ENCODE measurements at regions not wholly inside any gene's neighbourhood (a gene's known extent, or its start where the extent isn't known, plus 50 kb on each side); places are given as distances from the start of the nearest gene placed in this dataset.
A peak's percentile ranks its signal among the peaks of the same experiment; 100 is the strongest.

DNA sequence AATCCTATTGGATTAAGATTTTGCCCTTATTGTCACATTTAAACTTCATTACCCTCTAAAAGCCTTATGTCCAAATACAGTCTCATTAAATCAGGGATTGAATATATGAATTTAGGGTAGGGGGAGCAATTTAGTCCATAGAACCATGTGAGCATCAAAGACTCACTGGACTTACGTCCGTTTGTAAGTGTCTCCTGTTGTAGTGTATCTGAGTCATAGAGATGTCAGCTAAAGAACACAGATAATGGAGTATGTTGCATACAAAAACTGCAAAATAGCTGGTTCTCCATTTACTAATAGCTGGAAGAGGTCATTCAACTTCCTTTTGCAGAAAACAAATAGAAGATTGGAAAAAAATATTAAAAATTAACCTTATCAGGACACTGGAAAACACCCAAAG lies 599.1 kb upstream of the SOX9 start:
- H3K4me1 Mint-ChIP-seq, result peaks cover 23% of the 10 kb centered on the region
- POLR2A ChIA-PET, result no interaction called here
- no peaks in the 10 kb centered on the region for H3K36me3 Mint-ChIP-seq
- ATAC-seq (no peak), DNase-seq (ENCODE audit: low spot score) (no peak)
- H3K9me3 Mint-ChIP-seq, result peaks cover 10% of the 10 kb centered on the region
- peak overlapping the region; percentile 9; the same call in 1 of the 2 replicates for H3K27ac Mint-ChIP-seq
- CTCF ChIA-PET, result no interaction called here
- no peak for TF ChIP-seq CREM (CRISPR knock-in tag; IDR thresholded peaks at IDR 0.05)
- H3K27me3 Mint-ChIP-seq (ENCODE audit: low read depth), result no peaks in the 10 kb centered on the region
- H3K4me3 Mint-ChIP-seq, result no peak overlapping the region

DNA sequence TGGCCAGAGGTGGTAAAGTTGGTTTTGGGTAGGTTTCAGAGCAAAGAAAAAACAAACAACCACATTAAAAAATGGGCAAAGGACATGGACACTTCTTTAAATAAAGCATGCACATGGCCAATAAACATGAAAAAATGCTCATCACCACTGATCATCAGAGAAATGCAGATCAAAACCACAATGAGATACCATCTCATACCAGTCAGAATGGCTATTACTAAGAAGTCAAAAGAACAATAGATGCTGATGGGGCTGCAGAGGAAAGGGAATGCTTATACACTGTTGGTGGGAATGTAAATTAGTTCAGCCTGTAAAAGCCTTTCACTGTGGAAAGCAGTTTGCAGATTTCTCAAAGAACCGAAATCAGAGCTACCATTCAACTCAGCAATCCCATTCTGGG lies 598.4 kb upstream of the SOX9 start:
- ATAC-seq (peak; percentile 64), DNase-seq (ENCODE audit: low spot score) (no peak)
- H3K4me3 Mint-ChIP-seq, result no peak overlapping the region
- H3K36me3 Mint-ChIP-seq, result no peaks in the 10 kb centered on the region
- H3K9me3 Mint-ChIP-seq, result peaks cover 10% of the 10 kb centered on the region
- peaks cover 23% of the 10 kb centered on the region for H3K4me1 Mint-ChIP-seq
- H3K27ac Mint-ChIP-seq, result no peak overlapping the region
- ChIA-PET POLR2A (no interaction called here), CTCF (interaction anchor here (0.7 kb wide), 1 partner anchor 49 kb away, joined by 3 read pairs; no protein-coding TSS in a partner anchor)
- no peaks in the 10 kb centered on the region for H3K27me3 Mint-ChIP-seq (ENCODE audit: low read depth)
- TF ChIP-seq, protein P1, sequence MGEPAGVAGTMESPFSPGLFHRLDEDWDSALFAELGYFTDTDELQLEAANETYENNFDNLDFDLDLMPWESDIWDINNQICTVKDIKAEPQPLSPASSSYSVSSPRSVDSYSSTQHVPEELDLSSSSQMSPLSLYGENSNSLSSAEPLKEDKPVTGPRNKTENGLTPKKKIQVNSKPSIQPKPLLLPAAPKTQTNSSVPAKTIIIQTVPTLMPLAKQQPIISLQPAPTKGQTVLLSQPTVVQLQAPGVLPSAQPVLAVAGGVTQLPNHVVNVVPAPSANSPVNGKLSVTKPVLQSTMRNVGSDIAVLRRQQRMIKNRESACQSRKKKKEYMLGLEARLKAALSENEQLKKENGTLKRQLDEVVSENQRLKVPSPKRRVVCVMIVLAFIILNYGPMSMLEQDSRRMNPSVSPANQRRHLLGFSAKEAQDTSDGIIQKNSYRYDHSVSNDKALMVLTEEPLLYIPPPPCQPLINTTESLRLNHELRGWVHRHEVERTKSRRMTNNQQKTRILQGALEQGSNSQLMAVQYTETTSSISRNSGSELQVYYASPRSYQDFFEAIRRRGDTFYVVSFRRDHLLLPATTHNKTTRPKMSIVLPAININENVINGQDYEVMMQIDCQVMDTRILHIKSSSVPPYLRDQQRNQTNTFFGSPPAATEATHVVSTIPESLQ (CRISPR knock-in tag; IDR thresholded peaks at IDR 0.05), result no peak
- TF ChIP-seq ZNF219 (CRISPR knock-in tag; IDR thresholded peaks at IDR 0.05; ENCODE audit: borderline replicate concordance), result no peak

DNA sequence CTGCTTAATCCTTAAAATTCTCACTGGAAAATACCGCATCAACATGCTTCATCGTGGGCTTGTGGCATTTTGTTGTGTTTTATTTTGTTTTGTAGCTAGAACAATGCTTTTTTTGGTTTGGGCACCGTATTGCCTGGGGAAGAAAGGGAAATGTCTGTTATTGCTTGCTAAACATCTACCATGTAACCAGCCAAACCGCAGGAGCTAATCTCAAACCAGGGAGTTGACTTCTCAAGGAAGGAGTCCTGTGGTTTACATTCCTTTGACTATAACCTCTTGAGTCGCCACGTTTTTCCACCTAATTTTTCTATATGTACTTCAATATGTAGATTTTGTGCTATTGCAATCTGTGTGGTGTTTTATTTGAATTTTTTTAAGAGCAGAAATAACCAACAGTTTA lies 593.5 kb upstream of the SOX9 start:
- H3K27me3 Mint-ChIP-seq (ENCODE audit: low read depth), result no peaks in the 10 kb centered on the region
- ATAC-seq, result no peak
- H3K36me3 Mint-ChIP-seq, result peaks cover 3% of the 10 kb centered on the region; the same call in 1 of the 2 replicates
- peaks cover 9% of the 10 kb centered on the region for H3K9me3 Mint-ChIP-seq
- TF ChIP-seq ZNF232 (CRISPR knock-in tag; IDR thresholded peaks at IDR 0.05) (no peak), ETV6 (CRISPR knock-in tag; IDR thresholded peaks at IDR 0.05) (no peak), TEAD4 (CRISPR knock-in tag; IDR thresholded peaks at IDR 0.05) (no peak), GABPB1 (CRISPR knock-in tag; IDR thresholded peaks at IDR 0.05) (no peak)
- TF ChIP-seq, protein P2, sequence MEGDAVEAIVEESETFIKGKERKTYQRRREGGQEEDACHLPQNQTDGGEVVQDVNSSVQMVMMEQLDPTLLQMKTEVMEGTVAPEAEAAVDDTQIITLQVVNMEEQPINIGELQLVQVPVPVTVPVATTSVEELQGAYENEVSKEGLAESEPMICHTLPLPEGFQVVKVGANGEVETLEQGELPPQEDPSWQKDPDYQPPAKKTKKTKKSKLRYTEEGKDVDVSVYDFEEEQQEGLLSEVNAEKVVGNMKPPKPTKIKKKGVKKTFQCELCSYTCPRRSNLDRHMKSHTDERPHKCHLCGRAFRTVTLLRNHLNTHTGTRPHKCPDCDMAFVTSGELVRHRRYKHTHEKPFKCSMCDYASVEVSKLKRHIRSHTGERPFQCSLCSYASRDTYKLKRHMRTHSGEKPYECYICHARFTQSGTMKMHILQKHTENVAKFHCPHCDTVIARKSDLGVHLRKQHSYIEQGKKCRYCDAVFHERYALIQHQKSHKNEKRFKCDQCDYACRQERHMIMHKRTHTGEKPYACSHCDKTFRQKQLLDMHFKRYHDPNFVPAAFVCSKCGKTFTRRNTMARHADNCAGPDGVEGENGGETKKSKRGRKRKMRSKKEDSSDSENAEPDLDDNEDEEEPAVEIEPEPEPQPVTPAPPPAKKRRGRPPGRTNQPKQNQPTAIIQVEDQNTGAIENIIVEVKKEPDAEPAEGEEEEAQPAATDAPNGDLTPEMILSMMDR (IDR thresholded peaks at IDR 0.05), result no peak
- TF ChIP-seq, protein P3, sequence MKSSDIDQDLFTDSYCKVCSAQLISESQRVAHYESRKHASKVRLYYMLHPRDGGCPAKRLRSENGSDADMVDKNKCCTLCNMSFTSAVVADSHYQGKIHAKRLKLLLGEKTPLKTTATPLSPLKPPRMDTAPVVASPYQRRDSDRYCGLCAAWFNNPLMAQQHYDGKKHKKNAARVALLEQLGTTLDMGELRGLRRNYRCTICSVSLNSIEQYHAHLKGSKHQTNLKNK (CRISPR knock-in tag; IDR thresholded peaks at IDR 0.05), result no peak
- POLR2A ChIA-PET, result no interaction called here
- H3K4me3 Mint-ChIP-seq, result no peak overlapping the region
- DNase-seq (ENCODE audit: low spot score), result no peak
- H3K4me1 Mint-ChIP-seq, result peaks cover 10% of the 10 kb centered on the region
- CTCF ChIA-PET, result no interaction called here
- no peak overlapping the region for H3K27ac Mint-ChIP-seq

DNA sequence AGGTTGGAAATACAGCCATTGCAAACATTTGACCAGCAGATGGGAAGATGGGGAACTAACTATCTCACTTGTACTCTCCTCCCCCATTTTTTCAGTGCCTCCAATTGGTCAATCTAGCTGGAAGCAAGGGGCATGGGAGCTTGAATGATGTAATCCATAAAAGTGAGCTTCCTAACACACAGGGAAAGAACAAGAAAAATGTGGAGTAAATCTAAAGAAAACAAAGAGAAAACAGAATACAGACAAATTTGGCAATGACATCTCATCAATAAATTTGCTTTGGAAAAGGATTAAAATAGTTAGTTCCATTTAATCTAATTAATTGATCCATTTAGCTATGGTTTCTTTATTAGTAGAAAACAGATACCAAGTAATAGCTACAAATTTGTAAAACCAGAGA lies 592.6 kb upstream of the SOX9 start:
- Mint-ChIP-seq H3K4me3 (no peak overlapping the region), H3K27ac (no peak overlapping the region), H3K36me3 (peaks cover 3% of the 10 kb centered on the region), H3K9me3 (peaks cover 10% of the 10 kb centered on the region; the same call in 1 of the 2 replicates), H3K4me1 (peaks cover 1% of the 10 kb centered on the region), H3K27me3 (ENCODE audit: low read depth) (no peaks in the 10 kb centered on the region)
- ATAC-seq, result no peak
- ChIA-PET CTCF (no interaction called here), POLR2A (no interaction called here)
- TF ChIP-seq ZNF121 (CRISPR knock-in tag; IDR thresholded peaks at IDR 0.05) (no peak), ZNF416 (CRISPR knock-in tag; IDR thresholded peaks at IDR 0.05) (no peak)
- no peak for DNase-seq (ENCODE audit: low spot score)

DNA sequence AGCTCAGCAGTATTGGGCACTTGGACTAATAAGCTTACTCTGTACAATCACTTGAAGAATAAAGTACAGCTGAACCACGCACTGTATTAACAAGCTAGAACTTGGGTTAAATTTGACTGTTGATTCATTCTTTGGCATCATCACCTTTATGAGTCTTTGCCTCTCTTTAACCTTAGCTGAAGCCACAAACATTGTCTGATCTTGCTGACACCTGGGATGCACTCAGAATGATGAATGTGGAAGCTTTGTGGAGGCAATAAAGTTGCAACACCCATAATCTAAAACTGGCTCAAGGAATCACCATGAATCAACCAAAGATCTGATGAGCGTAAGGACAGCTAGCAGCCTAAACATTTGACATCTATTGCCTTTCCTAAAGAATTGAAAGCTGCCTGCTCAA lies 590.6 kb upstream of the SOX9 start:
- ChIA-PET CTCF (no interaction called here), POLR2A (no interaction called here)
- no peaks in the 10 kb centered on the region for H3K27me3 Mint-ChIP-seq (ENCODE audit: low read depth)
- DNase-seq (ENCODE audit: low spot score), result no peak
- no peak for ATAC-seq
- H3K27ac Mint-ChIP-seq, result no peak overlapping the region
- H3K36me3 Mint-ChIP-seq, result peaks cover 3% of the 10 kb centered on the region
- H3K9me3 Mint-ChIP-seq, result peaks cover 10% of the 10 kb centered on the region; the same call in 1 of the 2 replicates
- no peak overlapping the region for H3K4me3 Mint-ChIP-seq
- H3K4me1 Mint-ChIP-seq, result no peaks in the 10 kb centered on the region
- TF ChIP-seq RORB (CRISPR knock-in tag; IDR thresholded peaks at IDR 0.05) (no peak), SMAD4 (CRISPR knock-in tag; IDR thresholded peaks at IDR 0.05) (no peak), ZNF219 (CRISPR knock-in tag; IDR thresholded peaks at IDR 0.05; ENCODE audit: borderline replicate concordance) (no peak), SOX15 (CRISPR knock-in tag; IDR thresholded peaks at IDR 0.05) (no peak), GRHL2 (CRISPR knock-in tag; IDR thresholded peaks at IDR 0.05; ENCODE audit: insufficient replicate concordance, severe bottlenecking) (no peak), ZNF416 (CRISPR knock-in tag; IDR thresholded peaks at IDR 0.05) (no peak), ZNF263 (CRISPR knock-in tag; IDR thresholded peaks at IDR 0.05; ENCODE audit: low read depth) (no peak), ZNF671 (CRISPR knock-in tag; IDR thresholded peaks at IDR 0.05) (no peak), GTF2I (CRISPR knock-in tag; conservative IDR thresholded peaks at IDR 0.05) (no peak)
- TF ChIP-seq, protein P4, sequence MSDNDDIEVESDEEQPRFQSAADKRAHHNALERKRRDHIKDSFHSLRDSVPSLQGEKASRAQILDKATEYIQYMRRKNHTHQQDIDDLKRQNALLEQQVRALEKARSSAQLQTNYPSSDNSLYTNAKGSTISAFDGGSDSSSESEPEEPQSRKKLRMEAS (CRISPR knock-in tag; IDR thresholded peaks at IDR 0.05), result no peak
- TF ChIP-seq, protein P5, sequence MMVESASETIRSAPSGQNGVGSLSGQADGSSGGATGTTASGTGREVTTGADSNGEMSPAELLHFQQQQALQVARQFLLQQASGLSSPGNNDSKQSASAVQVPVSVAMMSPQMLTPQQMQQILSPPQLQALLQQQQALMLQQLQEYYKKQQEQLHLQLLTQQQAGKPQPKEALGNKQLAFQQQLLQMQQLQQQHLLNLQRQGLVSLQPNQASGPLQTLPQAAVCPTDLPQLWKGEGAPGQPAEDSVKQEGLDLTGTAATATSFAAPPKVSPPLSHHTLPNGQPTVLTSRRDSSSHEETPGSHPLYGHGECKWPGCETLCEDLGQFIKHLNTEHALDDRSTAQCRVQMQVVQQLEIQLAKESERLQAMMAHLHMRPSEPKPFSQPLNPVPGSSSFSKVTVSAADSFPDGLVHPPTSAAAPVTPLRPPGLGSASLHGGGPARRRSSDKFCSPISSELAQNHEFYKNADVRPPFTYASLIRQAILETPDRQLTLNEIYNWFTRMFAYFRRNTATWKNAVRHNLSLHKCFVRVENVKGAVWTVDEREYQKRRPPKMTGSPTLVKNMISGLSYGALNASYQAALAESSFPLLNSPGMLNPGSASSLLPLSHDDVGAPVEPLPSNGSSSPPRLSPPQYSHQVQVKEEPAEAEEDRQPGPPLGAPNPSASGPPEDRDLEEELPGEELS (CRISPR knock-in tag; IDR thresholded peaks at IDR 0.05), result no peak
- TF ChIP-seq, protein P6, sequence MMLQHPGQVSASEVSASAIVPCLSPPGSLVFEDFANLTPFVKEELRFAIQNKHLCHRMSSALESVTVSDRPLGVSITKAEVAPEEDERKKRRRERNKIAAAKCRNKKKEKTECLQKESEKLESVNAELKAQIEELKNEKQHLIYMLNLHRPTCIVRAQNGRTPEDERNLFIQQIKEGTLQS (CRISPR knock-in tag; conservative IDR thresholded peaks at IDR 0.05), result no peak
